ENCODE measurements at regions not wholly inside any gene's neighbourhood (a gene's known extent, or its start where the extent isn't known, plus 50 kb on each side); places are given as distances from the start of the nearest gene placed in this dataset.

DNA sequence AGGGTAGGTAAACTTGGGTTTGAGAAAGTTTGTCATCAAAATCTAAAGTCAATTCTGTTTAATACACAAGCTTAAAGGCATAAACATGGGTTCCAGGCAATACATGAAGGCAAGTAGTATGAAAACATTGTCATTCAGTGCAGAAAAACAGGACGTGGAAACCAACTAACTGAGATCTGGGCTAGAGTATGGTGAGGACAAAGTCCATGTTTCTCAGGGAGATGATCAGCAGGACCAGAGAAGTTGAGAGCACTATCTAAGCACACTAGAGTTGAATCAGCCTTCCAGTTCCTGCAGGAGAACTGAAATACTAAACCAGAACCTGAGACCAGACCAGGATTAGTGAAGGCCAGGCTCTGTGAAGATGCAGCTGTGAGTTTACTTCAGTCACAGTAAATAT, 302.8 kb upstream of the CRIM1 start:
- TF ChIP-seq, protein P1, sequence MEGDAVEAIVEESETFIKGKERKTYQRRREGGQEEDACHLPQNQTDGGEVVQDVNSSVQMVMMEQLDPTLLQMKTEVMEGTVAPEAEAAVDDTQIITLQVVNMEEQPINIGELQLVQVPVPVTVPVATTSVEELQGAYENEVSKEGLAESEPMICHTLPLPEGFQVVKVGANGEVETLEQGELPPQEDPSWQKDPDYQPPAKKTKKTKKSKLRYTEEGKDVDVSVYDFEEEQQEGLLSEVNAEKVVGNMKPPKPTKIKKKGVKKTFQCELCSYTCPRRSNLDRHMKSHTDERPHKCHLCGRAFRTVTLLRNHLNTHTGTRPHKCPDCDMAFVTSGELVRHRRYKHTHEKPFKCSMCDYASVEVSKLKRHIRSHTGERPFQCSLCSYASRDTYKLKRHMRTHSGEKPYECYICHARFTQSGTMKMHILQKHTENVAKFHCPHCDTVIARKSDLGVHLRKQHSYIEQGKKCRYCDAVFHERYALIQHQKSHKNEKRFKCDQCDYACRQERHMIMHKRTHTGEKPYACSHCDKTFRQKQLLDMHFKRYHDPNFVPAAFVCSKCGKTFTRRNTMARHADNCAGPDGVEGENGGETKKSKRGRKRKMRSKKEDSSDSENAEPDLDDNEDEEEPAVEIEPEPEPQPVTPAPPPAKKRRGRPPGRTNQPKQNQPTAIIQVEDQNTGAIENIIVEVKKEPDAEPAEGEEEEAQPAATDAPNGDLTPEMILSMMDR (IDR thresholded peaks at IDR 0.05), result no peak
- TF ChIP-seq EZH2 (IDR thresholded peaks at IDR 0.05) (no peak), EZH2phosphoT487 (IDR thresholded peaks at IDR 0.05) (no peak)
- Histone ChIP-seq H3K9me3 (ENCODE audit: low read depth) (no peaks in the 10 kb centered on the region), H3K4me2 (no peak overlapping the region), H2AFZ (replicated peaks) (no peak overlapping the region), H3K36me3 (no peaks in the 10 kb centered on the region), H3K27ac (no peak overlapping the region), H4K20me1 (ENCODE audit: low read depth) (no peaks in the 10 kb centered on the region), H3K9ac (no peak overlapping the region), H3F3A (ENCODE audit: low read depth) (no peaks in the 10 kb centered on the region), H3K79me2 (ENCODE audit: low read depth) (no peaks in the 10 kb centered on the region), H3K4me1 (no peaks in the 10 kb centered on the region), H3K4me3 (no peak overlapping the region), H3K27me3 (no peaks in the 10 kb centered on the region)
- Mint-ChIP-seq H3K36me3 (no peaks in the 10 kb centered on the region), H3K27ac (no peak overlapping the region), H3K4me3 (no peak overlapping the region), H3K4me1 (peaks cover 6% of the 10 kb centered on the region), H3K9me3 (peaks cover 12% of the 10 kb centered on the region), H3K27me3 (ENCODE audit: insufficient read depth, low read depth) (peaks cover 6% of the 10 kb centered on the region)
- no peak for DNase-seq (ENCODE audit: low spot score)

DNA sequence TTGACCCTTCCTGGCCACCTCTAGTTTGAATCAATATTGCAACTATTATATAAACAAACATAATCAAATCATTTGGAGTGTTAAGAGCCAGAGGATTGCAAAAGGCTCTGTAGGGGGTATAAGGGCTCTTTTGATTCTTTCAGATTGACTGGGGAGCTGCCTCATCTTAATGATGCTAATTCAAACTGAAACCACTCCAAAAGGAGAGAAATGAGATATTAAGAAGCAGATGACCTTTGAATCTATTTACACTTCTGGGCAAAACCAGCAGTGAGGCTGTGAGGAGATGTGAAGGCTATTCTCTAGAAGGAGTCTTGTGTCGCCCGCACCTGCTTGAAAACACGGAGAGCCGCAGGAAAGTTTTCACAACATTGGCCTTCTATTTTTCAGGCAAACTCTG, 311.2 kb upstream of the CRIM1 start:
- Histone ChIP-seq H3K27ac (no peak overlapping the region), H3K9ac (no peak overlapping the region), H3K9me3 (ENCODE audit: low read depth) (no peaks in the 10 kb centered on the region), H3F3A (ENCODE audit: low read depth) (no peaks in the 10 kb centered on the region), H3K27me3 (no peaks in the 10 kb centered on the region), H3K4me2 (no peak overlapping the region), H3K79me2 (ENCODE audit: low read depth) (no peaks in the 10 kb centered on the region), H3K4me3 (no peak overlapping the region), H2AFZ (replicated peaks) (no peak overlapping the region), H3K36me3 (no peaks in the 10 kb centered on the region), H4K20me1 (ENCODE audit: low read depth) (no peaks in the 10 kb centered on the region), H3K4me1 (no peaks in the 10 kb centered on the region)
- Mint-ChIP-seq H3K27me3 (ENCODE audit: insufficient read depth, low read depth) (no peaks in the 10 kb centered on the region), H3K4me1 (peaks cover 6% of the 10 kb centered on the region), H3K9me3 (peaks cover 8% of the 10 kb centered on the region), H3K27ac (no peak overlapping the region), H3K4me3 (no peak overlapping the region), H3K36me3 (peaks cover 1% of the 10 kb centered on the region)
- DNase-seq (ENCODE audit: low spot score), result no peak
- TF ChIP-seq EZH2phosphoT487 (IDR thresholded peaks at IDR 0.05) (no peak), EZH2 (IDR thresholded peaks at IDR 0.05) (no peak)
- TF ChIP-seq, protein P1 (IDR thresholded peaks at IDR 0.05), result no peak

DNA sequence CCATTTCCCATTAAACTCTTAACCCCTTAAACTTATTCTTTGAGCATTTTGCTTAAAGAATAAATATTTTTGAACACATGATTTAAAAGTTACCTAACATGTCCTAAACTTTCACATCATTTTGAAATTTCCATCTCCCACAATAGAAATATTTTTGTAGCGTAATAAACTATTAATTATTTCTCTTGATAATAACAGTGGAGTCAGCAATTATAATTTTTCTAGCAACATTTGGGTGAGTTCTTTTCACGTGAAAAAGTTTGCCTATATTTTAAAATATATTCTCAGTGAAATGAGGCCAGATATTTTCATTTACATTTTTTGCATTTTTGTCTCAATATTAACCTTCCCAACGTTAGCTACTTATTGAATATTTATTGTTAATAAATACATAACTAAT, 320.4 kb upstream of the CRIM1 start:
- H3K9me3 Mint-ChIP-seq, result peaks cover 3% of the 10 kb centered on the region
- no peaks in the 10 kb centered on the region for H3K36me3 ChIP-seq
- H3K4me2 ChIP-seq, result no peak overlapping the region
- no peak for DNase-seq (ENCODE audit: low spot score)
- no peaks in the 10 kb centered on the region for H3F3A ChIP-seq (ENCODE audit: low read depth)
- no peak overlapping the region for H3K4me3 Mint-ChIP-seq
- no peaks in the 10 kb centered on the region for H4K20me1 ChIP-seq (ENCODE audit: low read depth)
- H3K4me3 ChIP-seq, result no peak overlapping the region
- H3K9me3 ChIP-seq (ENCODE audit: low read depth), result no peaks in the 10 kb centered on the region
- H3K4me1 Mint-ChIP-seq, result no peaks in the 10 kb centered on the region
- no peak overlapping the region for H3K9ac ChIP-seq
- no peaks in the 10 kb centered on the region for H3K27me3 Mint-ChIP-seq (ENCODE audit: insufficient read depth, low read depth)
- no peaks in the 10 kb centered on the region for H3K79me2 ChIP-seq (ENCODE audit: low read depth)
- H3K27ac Mint-ChIP-seq, result no peak overlapping the region
- H3K36me3 Mint-ChIP-seq, result no peaks in the 10 kb centered on the region
- no peak overlapping the region for H3K27ac ChIP-seq
- no peak overlapping the region for H2AFZ ChIP-seq (replicated peaks)
- H3K27me3 ChIP-seq, result no peaks in the 10 kb centered on the region
- H3K4me1 ChIP-seq, result no peaks in the 10 kb centered on the region
- TF ChIP-seq, protein P1 (IDR thresholded peaks at IDR 0.05), result no peak
- no peak for TF ChIP-seq EZH2phosphoT487 (IDR thresholded peaks at IDR 0.05)
- no peak for TF ChIP-seq EZH2 (IDR thresholded peaks at IDR 0.05)

Data from neural progenitor cell (in vitro differentiated cells).